ENCODE measurements at regions not wholly inside any gene's neighbourhood (a gene's known extent, or its start where the extent isn't known, plus 50 kb on each side); places are given as distances from the start of the nearest gene placed in this dataset.

DNA sequence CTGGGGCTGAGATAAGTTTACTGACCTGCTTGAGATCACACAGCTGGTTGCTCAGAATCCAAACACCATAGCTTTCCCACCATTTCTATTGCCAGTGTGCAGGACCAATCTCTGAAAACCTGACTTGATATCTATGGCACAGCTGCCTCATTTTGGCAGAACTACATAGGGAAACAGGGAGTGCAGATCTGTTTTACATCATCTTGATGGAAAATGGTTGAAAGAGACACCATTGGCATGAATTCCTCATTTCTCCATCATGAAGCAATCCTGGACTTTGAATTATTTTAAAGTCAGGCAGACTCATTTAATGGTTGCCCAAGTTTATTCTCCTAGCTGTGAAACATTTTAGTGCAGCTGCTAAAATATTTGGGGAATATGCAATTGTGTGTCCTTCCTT lies 1628.2 kb upstream of the SLC10A2 start:
- Histone ChIP-seq H3K9me3 (no peaks in the 10 kb centered on the region), H3K27ac (no peak overlapping the region), H3K4me1 (no peaks in the 10 kb centered on the region), H3K36me3 (no peaks in the 10 kb centered on the region), H3K4me3 (no peak overlapping the region), H3K27me3 (no peaks in the 10 kb centered on the region)
- intact Hi-C loops (cut with DNase I; ENCODE audit: low total_unique reads) = no loop called here
- no peak for DNase-seq (ENCODE audit: low spot score in 2 of 2)
- no peak for TF ChIP-seq POLR2AphosphoS5 (IDR thresholded peaks at IDR 0.05)
- TF ChIP-seq POLR2A (IDR thresholded peaks at IDR 0.05) = no peak
- TF ChIP-seq CTCF (IDR thresholded peaks at IDR 0.05) = no peak

- no peaks in the 10 kb centered on the region for H3K27me3 ChIP-seq
- no peaks in the 10 kb centered on the region for H3K4me1 ChIP-seq
- no peak overlapping the region for H3K4me3 ChIP-seq
- no peak for DNase-seq (ENCODE audit: low spot score in 2 of 2)
- H3K36me3 ChIP-seq = no peaks in the 10 kb centered on the region
- intact Hi-C loops (cut with DNase I; ENCODE audit: low total_unique reads) = no loop called here
- H3K27ac ChIP-seq = no peak overlapping the region
- H3K9me3 ChIP-seq = no peaks in the 10 kb centered on the region
- TF ChIP-seq POLR2A (IDR thresholded peaks at IDR 0.05) (no peak), CTCF (IDR thresholded peaks at IDR 0.05) (no peak), POLR2AphosphoS5 (IDR thresholded peaks at IDR 0.05) (no peak)
Measured at GRCh38 chr13:104693126-104693525, 1626.9 kb upstream of the SLC10A2 start.

GRCh38 chr13:104691767-104692467 lies 1625.7 kb upstream of the SLC10A2 start:
- intact Hi-C loops (cut with DNase I; ENCODE audit: low total_unique reads) = no loop called here
- Histone ChIP-seq H3K4me3 (no peak overlapping the region), H3K9me3 (no peaks in the 10 kb centered on the region), H3K4me1 (no peaks in the 10 kb centered on the region), H3K27me3 (no peaks in the 10 kb centered on the region), H3K27ac (no peak overlapping the region), H3K36me3 (no peaks in the 10 kb centered on the region)
- DNase-seq (ENCODE audit: low spot score in 2 of 2) = no peak
- no peak for TF ChIP-seq POLR2A (IDR thresholded peaks at IDR 0.05)
- no peak for TF ChIP-seq POLR2AphosphoS5 (IDR thresholded peaks at IDR 0.05)

GRCh38 chr13:104686484-104686883 lies 1620.3 kb upstream of the SLC10A2 start:
- Histone ChIP-seq H3K36me3 (no peaks in the 10 kb centered on the region), H3K4me3 (no peak overlapping the region), H3K4me1 (no peaks in the 10 kb centered on the region), H3K27me3 (no peaks in the 10 kb centered on the region), H3K9me3 (no peaks in the 10 kb centered on the region), H3K27ac (no peak overlapping the region)
- DNase-seq (ENCODE audit: low spot score in 2 of 2) = no peak
- TF ChIP-seq POLR2AphosphoS5 (IDR thresholded peaks at IDR 0.05) (no peak), POLR2A (IDR thresholded peaks at IDR 0.05) (no peak), CTCF (IDR thresholded peaks at IDR 0.05) (no peak)
- intact Hi-C loops (cut with DNase I; ENCODE audit: low total_unique reads) = no loop called here

- Histone ChIP-seq H3K36me3 (no peaks in the 10 kb centered on the region), H3K4me1 (no peaks in the 10 kb centered on the region), H3K4me3 (no peak overlapping the region), H3K27me3 (no peaks in the 10 kb centered on the region), H3K9me3 (no peaks in the 10 kb centered on the region), H3K27ac (no peak overlapping the region)
- TF ChIP-seq POLR2A (IDR thresholded peaks at IDR 0.05) = no peak
- no peak for TF ChIP-seq CTCF (IDR thresholded peaks at IDR 0.05)
- no peak for TF ChIP-seq POLR2AphosphoS5 (IDR thresholded peaks at IDR 0.05)
- intact Hi-C loops (cut with DNase I; ENCODE audit: low total_unique reads) = loop anchor here (5.0 kb wide), 1 partner anchor 204 kb away; no protein-coding TSS in a partner anchor
- DNase-seq (ENCODE audit: low spot score in 2 of 2) = no peak
Measured at GRCh38 chr13:104683789-104684188, 1617.6 kb upstream of the SLC10A2 start.

Data from breast epithelium (tissue), 4 donors.